A549 (cell line): ENCODE measurements at regions not wholly inside any gene's neighbourhood (a gene's known extent, or its start where the extent isn't known, plus 50 kb on each side); places are given as distances from the start of the nearest gene placed in this dataset.

Source experiments
- EP300 ChIP-seq, 2 experiments: fragments of >200 bp; sonication (Bioruptor Twin); formaldehyde crosslinking; IDR thresholded peaks; 2 replicates in 1 of 2; 3 replicates in 1 of 2; pipeline ENCODE4 v1.6.1; 2016 to 2017
- RFX5 ChIP-seq: fragments of 450-650 bp; IDR thresholded peaks from 2 replicates; pipeline ENCODE4 v1.7.1; 2014; ENCODE audit warnings: antibody characterized with exemption, mild to moderate bottlenecking, moderate library complexity
- TF ChIP-seq, protein P1 (sequence below): IDR thresholded peaks from 2 replicates; pipeline ENCODE4 v1.6.1; 2012

GRCh38 chr18:75507636-75508035 lies 80.1 kb upstream of the SMIM21 start:
- TF ChIP-seq, protein P1, sequence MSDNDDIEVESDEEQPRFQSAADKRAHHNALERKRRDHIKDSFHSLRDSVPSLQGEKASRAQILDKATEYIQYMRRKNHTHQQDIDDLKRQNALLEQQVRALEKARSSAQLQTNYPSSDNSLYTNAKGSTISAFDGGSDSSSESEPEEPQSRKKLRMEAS: no peak
- TF ChIP-seq EP300 (IDR thresholded peaks at IDR 0.05) (no peak), RFX5 (no peak)
